Osteoblast (primary cell): ENCODE measurements at regions not wholly inside any gene's neighbourhood (a gene's known extent, or its start where the extent isn't known, plus 50 kb on each side); places are given as distances from the start of the nearest gene placed in this dataset.

ENCODE experiments used
- DNase-seq: peaks from one replicate; pipeline ENCODE4 v3.0.0; 2011; ENCODE audit warnings: low spot score, mixed read lengths; ENCODE audit not compliant: insufficient read length; ENCODE audit errors: missing footprints
- H2AFZ ChIP-seq: 2 replicates; pipeline ENCODE4 v1.6.0; 2011; ENCODE audit warnings: mild to moderate bottlenecking, low read length
- H3K27ac ChIP-seq: 2 replicates; pipeline ENCODE4 v1.5.1; 2011; ENCODE audit warnings: mild to moderate bottlenecking, low read depth, low read length, moderate library complexity
- H3K27me3 ChIP-seq: 2 replicates; pipeline ENCODE4 v1.6.0; 2012; ENCODE audit warnings: mild to moderate bottlenecking, control low read depth, inconsistent platforms, low read length, moderate library complexity; ENCODE audit not compliant: insufficient read depth
- H3K36me3 ChIP-seq: 2 replicates; pipeline ENCODE4 v1.5.1; 2011; ENCODE audit warnings: mild to moderate bottlenecking, low read length, control low read depth, moderate library complexity; ENCODE audit not compliant: insufficient read depth
- H3K4me1 ChIP-seq: 2 replicates; pipeline ENCODE4 v1.5.1; 2011; ENCODE audit warnings: mild to moderate bottlenecking, low read length, control low read depth, moderate library complexity; ENCODE audit not compliant: insufficient read depth
- H3K4me2 ChIP-seq: 2 replicates; pipeline ENCODE4 v1.6.0; 2011; ENCODE audit warnings: mild to moderate bottlenecking, low read length; ENCODE audit not compliant: insufficient read depth
- H3K4me3 ChIP-seq: fragments of 200-600 bp; sonication (generic); 3 replicates; pipeline ENCODE4 v1.5.1; 2012; ENCODE audit warnings: mild to moderate bottlenecking, low read length, inconsistent platforms; ENCODE audit not compliant: insufficient read depth
- H3K79me2 ChIP-seq: 2 replicates; pipeline ENCODE4 v1.6.0; 2012; ENCODE audit warnings: mild to moderate bottlenecking, low read length, control low read depth, inconsistent platforms; ENCODE audit not compliant: insufficient read depth
- H3K9me3 ChIP-seq: 2 replicates; pipeline ENCODE4 v1.5.1; 2011; ENCODE audit warnings: low read depth, low read length, control low read depth
- H4K20me1 ChIP-seq: 2 replicates; pipeline ENCODE4 v1.6.0; 2012; ENCODE audit warnings: mild to moderate bottlenecking, low read length, control low read depth; ENCODE audit not compliant: insufficient read depth
- CTCF ChIP-seq: IDR thresholded peaks from 2 replicates; pipeline ENCODE4 v1.5.1; 2011; ENCODE audit warnings: mild to moderate bottlenecking, low read depth, low read length, moderate library complexity; ENCODE audit errors: extremely low read depth

GRCh38 chr9:108512426-108513173 lies 343.2 kb downstream of the ACTL7B start:
- DNase-seq: no peak

GRCh38 chr9:108511307-108511706 lies 344.5 kb downstream of the ACTL7B start:
- no peaks in the 10 kb centered on the region for H3K79me2 ChIP-seq
- H3K27ac ChIP-seq: peak overlapping the region; percentile 43
- no peak overlapping the region for H3K4me3 ChIP-seq
- DNase-seq: peak; percentile 88
- H2AFZ ChIP-seq: no peak overlapping the region
- no peak overlapping the region for H3K4me2 ChIP-seq
- no peaks in the 10 kb centered on the region for H3K9me3 ChIP-seq
- no peaks in the 10 kb centered on the region for H3K27me3 ChIP-seq
- TF ChIP-seq CTCF: no peak
- H4K20me1 ChIP-seq: no peaks in the 10 kb centered on the region
- peaks cover 9% of the 10 kb centered on the region for H3K4me1 ChIP-seq
- no peaks in the 10 kb centered on the region for H3K36me3 ChIP-seq

More at GRCh38 chr9:108512426-108513173, 343.2 kb downstream of the ACTL7B start:
- TF ChIP-seq CTCF: no peak
- no peak overlapping the region for H2AFZ ChIP-seq
- no peaks in the 10 kb centered on the region for H3K79me2 ChIP-seq
- H3K36me3 ChIP-seq: no peaks in the 10 kb centered on the region
- H3K27me3 ChIP-seq: no peaks in the 10 kb centered on the region
- H3K4me1 ChIP-seq: peaks cover 9% of the 10 kb centered on the region
- no peak overlapping the region for H3K4me3 ChIP-seq
- no peaks in the 10 kb centered on the region for H3K9me3 ChIP-seq
- no peak overlapping the region for H3K27ac ChIP-seq
- H3K4me2 ChIP-seq: no peak overlapping the region
- H4K20me1 ChIP-seq: no peaks in the 10 kb centered on the region

GRCh38 chr9:108496846-108497245 lies 358.9 kb downstream of the ACTL7B start:
- Histone ChIP-seq H3K79me2 (no peaks in the 10 kb centered on the region), H3K4me2 (no peak overlapping the region), H3K4me1 (no peaks in the 10 kb centered on the region), H3K9me3 (no peaks in the 10 kb centered on the region), H3K4me3 (no peak overlapping the region), H3K27me3 (no peaks in the 10 kb centered on the region), H2AFZ (no peak overlapping the region), H3K36me3 (no peaks in the 10 kb centered on the region), H3K27ac (no peak overlapping the region), H4K20me1 (no peaks in the 10 kb centered on the region)
- TF ChIP-seq CTCF: no peak
- no peak for DNase-seq

- H3K4me3 ChIP-seq: no peak overlapping the region
Observed at GRCh38 chr9:108489567-108489966, 366.2 kb downstream of the ACTL7B start.

More at GRCh38 chr9:108489567-108489966, 366.2 kb downstream of the ACTL7B start:
- Histone ChIP-seq H3K4me1 (peaks cover 5% of the 10 kb centered on the region), H3K27ac (no peak overlapping the region), H3K27me3 (no peaks in the 10 kb centered on the region), H3K79me2 (no peaks in the 10 kb centered on the region), H3K4me2 (no peak overlapping the region), H3K9me3 (no peaks in the 10 kb centered on the region), H3K36me3 (no peaks in the 10 kb centered on the region), H2AFZ (no peak overlapping the region), H4K20me1 (no peaks in the 10 kb centered on the region)
- TF ChIP-seq CTCF: no peak
- no peak for DNase-seq
